ENCODE measurements at regions not wholly inside any gene's neighbourhood (a gene's known extent, or its start where the extent isn't known, plus 50 kb on each side); places are given as distances from the start of the nearest gene placed in this dataset.

DNA sequence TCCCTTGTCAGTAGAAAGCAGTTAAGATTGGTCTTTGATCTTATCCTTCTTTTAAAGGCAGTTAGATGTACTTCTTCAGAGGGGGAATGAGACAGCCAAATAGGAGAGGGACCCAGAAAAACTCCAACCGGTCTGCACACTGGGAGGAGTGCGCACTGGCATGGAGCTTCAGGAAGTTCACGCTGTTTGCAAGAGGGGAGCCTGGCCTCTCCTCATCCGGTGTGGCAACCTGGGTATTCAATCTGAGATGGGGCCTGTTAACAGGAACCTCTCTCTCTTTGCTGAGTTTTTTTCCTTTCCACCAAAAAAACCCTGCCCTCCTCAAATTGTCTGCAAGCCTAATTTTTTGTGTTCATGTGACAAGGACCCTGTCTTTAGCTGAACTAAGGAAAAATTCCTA lies 162.5 kb upstream of the OLIG3 start:
- no peak for DNase-seq (ENCODE audit: low spot score)
- H3K4me1 ChIP-seq (ENCODE audit: control insufficient read depth in 4 of 4, insufficient read depth in 4 of 4, low read length in 3 of 4), result peaks cover 0 to 3% (median 0%) of the 10 kb centered on the region in 4 donors
- H3K36me3 ChIP-seq (ENCODE audit: control insufficient read depth in 4 of 4, insufficient read depth in 3 of 4, low read depth in 1 of 4, low read length in 3 of 4), result no peaks in the 10 kb centered on the region
- no peaks in the 10 kb centered on the region for H3K27me3 ChIP-seq (ENCODE audit: control insufficient read depth in 4 of 4, insufficient read depth in 4 of 4, low read length in 3 of 4)
- WGBS, result 95% methylated on average over 4 of the region's 4 CpGs
- no peak overlapping the region for H3K9ac ChIP-seq (ENCODE audit: low read depth in 1 of 2, low read length in 2 of 2)
- H3K9me3 ChIP-seq (ENCODE audit: control insufficient read depth in 4 of 4, low read length in 3 of 4), result peaks cover 6 to 29% (median 18%) of the 10 kb centered on the region in 4 donors
- no peak overlapping the region for H3K4me3 ChIP-seq (ENCODE audit: low read depth in 1 of 3, low read length in 3 of 3)
- no peak overlapping the region for H3K27ac ChIP-seq (ENCODE audit: low read depth in 1 of 2, low read length in 2 of 2)
- TF ChIP-seq, protein P1, sequence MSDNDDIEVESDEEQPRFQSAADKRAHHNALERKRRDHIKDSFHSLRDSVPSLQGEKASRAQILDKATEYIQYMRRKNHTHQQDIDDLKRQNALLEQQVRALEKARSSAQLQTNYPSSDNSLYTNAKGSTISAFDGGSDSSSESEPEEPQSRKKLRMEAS (IDR thresholded peaks at IDR 0.05), result no peak
- TF ChIP-seq JUND (IDR thresholded peaks at IDR 0.05), result no peak
- TF ChIP-seq RXRA (IDR thresholded peaks at IDR 0.05), result no peak
- TF ChIP-seq YY1 (IDR thresholded peaks at IDR 0.05), result no peak
- TF ChIP-seq, protein P2, sequence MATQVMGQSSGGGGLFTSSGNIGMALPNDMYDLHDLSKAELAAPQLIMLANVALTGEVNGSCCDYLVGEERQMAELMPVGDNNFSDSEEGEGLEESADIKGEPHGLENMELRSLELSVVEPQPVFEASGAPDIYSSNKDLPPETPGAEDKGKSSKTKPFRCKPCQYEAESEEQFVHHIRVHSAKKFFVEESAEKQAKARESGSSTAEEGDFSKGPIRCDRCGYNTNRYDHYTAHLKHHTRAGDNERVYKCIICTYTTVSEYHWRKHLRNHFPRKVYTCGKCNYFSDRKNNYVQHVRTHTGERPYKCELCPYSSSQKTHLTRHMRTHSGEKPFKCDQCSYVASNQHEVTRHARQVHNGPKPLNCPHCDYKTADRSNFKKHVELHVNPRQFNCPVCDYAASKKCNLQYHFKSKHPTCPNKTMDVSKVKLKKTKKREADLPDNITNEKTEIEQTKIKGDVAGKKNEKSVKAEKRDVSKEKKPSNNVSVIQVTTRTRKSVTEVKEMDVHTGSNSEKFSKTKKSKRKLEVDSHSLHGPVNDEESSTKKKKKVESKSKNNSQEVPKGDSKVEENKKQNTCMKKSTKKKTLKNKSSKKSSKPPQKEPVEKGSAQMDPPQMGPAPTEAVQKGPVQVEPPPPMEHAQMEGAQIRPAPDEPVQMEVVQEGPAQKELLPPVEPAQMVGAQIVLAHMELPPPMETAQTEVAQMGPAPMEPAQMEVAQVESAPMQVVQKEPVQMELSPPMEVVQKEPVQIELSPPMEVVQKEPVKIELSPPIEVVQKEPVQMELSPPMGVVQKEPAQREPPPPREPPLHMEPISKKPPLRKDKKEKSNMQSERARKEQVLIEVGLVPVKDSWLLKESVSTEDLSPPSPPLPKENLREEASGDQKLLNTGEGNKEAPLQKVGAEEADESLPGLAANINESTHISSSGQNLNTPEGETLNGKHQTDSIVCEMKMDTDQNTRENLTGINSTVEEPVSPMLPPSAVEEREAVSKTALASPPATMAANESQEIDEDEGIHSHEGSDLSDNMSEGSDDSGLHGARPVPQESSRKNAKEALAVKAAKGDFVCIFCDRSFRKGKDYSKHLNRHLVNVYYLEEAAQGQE (IDR thresholded peaks at IDR 0.05), result no peak
- TF ChIP-seq RAD21 (IDR thresholded peaks at IDR 0.05), result no peak
- TF ChIP-seq GABPA (IDR thresholded peaks at IDR 0.05 in 1 of 2, conservative IDR thresholded peaks at IDR 0.05 in 1 of 2), result no peak
- no peak for TF ChIP-seq NR2F2 (IDR thresholded peaks at IDR 0.05)
- TF ChIP-seq, protein P3, sequence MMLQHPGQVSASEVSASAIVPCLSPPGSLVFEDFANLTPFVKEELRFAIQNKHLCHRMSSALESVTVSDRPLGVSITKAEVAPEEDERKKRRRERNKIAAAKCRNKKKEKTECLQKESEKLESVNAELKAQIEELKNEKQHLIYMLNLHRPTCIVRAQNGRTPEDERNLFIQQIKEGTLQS (IDR thresholded peaks at IDR 0.05), result no peak
- TF ChIP-seq EGR1 (IDR thresholded peaks at IDR 0.05; ENCODE audit: low read depth in 2 of 2), result no peak
- no peak for TF ChIP-seq SP1 (IDR thresholded peaks at IDR 0.05)
- no peak for TF ChIP-seq FOXA1 (IDR thresholded peaks at IDR 0.05)
- TF ChIP-seq, protein P4, sequence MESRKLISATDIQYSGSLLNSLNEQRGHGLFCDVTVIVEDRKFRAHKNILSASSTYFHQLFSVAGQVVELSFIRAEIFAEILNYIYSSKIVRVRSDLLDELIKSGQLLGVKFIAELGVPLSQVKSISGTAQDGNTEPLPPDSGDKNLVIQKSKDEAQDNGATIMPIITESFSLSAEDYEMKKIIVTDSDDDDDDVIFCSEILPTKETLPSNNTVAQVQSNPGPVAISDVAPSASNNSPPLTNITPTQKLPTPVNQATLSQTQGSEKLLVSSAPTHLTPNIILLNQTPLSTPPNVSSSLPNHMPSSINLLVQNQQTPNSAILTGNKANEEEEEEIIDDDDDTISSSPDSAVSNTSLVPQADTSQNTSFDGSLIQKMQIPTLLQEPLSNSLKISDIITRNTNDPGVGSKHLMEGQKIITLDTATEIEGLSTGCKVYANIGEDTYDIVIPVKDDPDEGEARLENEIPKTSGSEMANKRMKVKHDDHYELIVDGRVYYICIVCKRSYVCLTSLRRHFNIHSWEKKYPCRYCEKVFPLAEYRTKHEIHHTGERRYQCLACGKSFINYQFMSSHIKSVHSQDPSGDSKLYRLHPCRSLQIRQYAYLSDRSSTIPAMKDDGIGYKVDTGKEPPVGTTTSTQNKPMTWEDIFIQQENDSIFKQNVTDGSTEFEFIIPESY (IDR thresholded peaks at IDR 0.05), result no peak
- TF ChIP-seq, protein P5, sequence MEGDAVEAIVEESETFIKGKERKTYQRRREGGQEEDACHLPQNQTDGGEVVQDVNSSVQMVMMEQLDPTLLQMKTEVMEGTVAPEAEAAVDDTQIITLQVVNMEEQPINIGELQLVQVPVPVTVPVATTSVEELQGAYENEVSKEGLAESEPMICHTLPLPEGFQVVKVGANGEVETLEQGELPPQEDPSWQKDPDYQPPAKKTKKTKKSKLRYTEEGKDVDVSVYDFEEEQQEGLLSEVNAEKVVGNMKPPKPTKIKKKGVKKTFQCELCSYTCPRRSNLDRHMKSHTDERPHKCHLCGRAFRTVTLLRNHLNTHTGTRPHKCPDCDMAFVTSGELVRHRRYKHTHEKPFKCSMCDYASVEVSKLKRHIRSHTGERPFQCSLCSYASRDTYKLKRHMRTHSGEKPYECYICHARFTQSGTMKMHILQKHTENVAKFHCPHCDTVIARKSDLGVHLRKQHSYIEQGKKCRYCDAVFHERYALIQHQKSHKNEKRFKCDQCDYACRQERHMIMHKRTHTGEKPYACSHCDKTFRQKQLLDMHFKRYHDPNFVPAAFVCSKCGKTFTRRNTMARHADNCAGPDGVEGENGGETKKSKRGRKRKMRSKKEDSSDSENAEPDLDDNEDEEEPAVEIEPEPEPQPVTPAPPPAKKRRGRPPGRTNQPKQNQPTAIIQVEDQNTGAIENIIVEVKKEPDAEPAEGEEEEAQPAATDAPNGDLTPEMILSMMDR (IDR thresholded peaks at IDR 0.05; ENCODE audit: low read depth, low read length, missing input control), result no peak
- no peak for TF ChIP-seq FOXA2 (IDR thresholded peaks at IDR 0.05)
- no peak for TF ChIP-seq HNF4G (IDR thresholded peaks at IDR 0.05)
- TF ChIP-seq TAF1 (conservative IDR thresholded peaks at IDR 0.05), result no peak
- no peak for TF ChIP-seq HNF4A (conservative IDR thresholded peaks at IDR 0.05)
